GM21423 (cell line): ENCODE measurements at regions not wholly inside any gene's neighbourhood (a gene's known extent, or its start where the extent isn't known, plus 50 kb on each side); places are given as distances from the start of the nearest gene placed in this dataset.
"Not testable (repeated sequence)": the region's sequence is repeated elsewhere in the genome, so short reads cannot be mapped to it uniquely, and the experiment has no call there.

ENCODE experiments used
- ATAC-seq: cut with Tn5 transposase; IDR thresholded peaks from one replicate; pipeline ENCODE4 v1.9.1; 2021; ENCODE audit warnings: mild to moderate bottlenecking, moderate library complexity; ENCODE audit not compliant: unreplicated experiment

DNA sequence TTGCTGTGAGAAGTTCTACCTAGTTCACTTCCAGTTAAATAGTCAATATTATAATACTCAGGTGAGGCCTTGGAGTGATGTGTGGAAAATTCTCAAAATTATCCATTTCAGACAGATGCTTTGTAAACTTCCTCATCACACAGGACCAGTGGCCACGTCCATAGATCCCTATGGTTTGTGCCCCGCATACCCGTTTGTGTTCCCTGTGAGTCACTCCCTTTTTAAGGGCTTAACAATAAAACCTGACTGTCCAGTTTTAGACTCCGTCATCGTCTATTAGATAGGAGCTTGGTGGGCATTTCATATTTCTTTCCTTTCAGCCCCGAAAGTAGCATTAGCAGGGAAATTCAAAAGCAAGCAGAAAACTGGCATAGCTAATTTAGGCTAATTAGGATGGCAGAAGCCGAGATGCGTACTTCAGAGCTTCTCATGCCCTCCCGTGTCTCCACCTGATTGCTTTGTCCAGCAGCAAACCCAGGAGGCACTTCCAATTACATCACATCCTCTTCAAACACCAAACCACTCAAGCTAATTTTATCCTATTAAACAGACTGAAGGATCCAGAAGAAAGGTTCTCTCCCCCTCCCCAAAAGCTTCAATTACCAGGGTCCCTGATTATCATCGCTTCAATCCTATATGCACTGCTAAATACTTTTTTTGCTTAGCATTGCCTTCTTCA, 186.6 kb upstream of the OTX2 start:
- ATAC-seq, result no peak

DNA sequence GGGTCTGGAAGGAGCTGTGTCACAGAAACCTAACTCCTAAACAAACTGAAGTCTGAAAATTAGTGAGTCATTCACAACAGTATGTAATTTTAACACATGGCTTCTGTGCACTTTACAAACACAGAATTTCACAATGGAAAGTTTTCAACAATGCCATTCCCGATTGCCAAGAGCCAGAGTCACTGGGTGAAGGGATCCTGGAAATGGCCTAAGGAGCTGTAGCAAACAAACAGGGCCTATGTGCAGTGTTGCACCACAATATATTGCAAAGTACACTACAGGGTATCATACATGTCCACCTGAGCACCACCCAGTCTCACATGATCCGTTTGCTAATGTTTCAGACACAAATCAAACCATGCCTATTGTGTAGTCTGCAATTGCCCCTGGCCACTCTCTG, 184.7 kb upstream of the OTX2 start:
- no peak for ATAC-seq

DNA sequence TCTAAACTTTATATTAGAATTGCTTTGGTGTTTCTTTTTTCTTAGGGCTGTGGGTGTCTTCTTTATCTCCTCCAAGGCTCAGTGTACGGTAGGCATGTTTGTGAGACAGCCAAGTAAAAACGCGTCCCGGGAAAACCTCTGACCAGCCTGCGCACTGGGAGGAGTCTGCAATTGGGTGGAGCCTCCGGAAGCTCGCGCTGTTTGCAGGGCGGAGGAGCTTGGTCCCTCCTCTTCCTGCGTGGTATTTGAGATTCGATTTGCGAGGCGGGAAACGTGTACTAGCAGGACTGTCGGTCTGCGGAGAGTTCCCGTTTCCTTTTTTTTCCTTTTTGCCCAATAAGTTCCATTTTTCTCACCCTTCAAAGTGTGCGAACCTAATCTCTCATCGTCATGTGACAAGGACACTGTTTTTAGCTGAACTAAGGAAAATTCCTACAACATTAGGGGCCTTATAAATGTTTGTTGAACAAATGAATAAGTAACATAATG, 182.1 kb upstream of the OTX2 start:
- ATAC-seq, result no peak

DNA sequence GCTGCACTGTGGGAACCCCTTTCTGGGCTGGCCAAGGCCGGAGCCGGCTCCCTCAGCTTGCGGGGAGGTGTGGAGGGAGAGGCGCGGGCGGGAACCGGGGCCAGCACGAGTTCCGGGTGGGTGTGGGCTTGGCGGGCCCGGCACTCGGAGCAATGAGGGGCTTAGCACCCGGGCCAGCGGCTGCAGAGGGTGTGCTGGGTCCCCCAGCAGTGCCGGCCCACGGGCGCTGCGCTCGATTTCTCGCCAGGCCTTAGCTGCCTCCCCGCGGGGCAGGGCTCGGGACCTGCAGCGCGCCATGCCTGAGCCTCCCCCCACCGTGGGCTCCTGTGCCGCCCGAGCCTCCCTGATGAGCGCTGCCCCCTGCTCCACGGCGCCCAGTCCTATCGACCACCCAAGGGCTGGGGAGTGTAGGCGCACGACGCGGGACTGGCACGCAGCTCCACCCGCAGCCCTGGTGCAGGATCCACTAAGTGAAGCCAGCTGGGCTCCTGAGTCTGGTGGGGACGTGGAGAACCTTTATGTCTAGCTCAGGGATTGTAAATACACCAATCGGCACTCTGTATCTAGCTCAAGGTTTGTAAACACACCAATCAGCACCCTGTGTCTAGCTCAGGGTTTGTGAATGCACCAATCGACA, 180.8 kb upstream of the OTX2 start:
- ATAC-seq, result not testable (repeated sequence)

DNA sequence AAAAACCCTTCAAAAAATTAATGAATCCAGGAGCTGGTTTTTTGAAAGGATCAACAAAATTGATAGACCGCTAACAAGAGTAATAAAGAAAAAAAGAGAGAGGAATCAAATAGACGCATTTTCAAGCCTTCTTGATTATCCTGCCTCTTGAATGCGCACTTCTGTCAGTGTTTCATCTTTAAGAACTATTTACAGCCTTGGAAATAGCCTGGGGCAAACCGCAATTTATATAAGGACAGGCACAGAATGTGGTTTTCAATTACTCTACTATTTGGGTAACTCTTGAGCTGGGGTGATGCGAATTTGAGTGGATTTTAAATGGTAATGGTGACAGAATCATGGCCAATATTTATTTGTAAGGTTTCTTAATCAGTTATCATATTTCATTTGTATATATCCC, 179.1 kb upstream of the OTX2 start:
- ATAC-seq, result no peak

DNA sequence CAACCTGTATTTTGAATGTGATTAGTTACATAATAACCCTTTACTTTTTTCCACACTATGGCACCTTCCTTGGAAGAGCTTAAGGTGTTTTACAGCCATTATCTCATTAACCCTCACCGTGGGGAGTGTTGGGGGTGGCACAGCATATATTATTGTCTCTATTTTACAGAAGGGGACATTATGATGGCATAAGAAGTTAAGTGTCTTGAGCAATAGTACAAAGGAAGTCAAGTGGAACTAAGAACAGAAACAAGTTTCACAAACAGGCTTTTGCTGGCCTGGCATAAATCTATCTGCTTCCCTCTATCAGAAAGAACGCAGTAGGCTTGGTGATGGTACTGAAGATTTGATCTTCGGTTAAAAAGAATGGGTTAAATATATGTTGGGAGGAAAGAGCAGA, 169.7 kb upstream of the OTX2 start:
- ATAC-seq, result no peak

DNA sequence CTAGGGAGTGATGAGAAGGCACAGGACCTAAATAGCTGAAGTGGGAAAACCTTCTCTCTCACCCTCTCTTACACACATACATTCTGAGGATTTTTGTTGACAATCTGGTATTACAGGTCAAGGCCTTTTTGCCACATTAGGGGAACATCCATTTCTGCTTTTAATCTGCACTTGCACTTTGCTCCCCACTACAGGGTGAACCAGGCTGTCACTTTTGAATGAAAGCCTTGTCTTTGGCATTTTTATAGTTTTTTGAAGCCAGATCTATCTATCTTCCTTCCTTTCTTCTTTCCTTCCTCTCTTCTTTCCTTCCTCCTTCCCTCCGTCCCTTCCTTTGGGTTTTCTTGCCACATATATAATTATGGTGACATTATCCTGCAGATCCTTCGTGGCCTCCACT, 165.9 kb upstream of the OTX2 start:
- ATAC-seq, result no peak

DNA sequence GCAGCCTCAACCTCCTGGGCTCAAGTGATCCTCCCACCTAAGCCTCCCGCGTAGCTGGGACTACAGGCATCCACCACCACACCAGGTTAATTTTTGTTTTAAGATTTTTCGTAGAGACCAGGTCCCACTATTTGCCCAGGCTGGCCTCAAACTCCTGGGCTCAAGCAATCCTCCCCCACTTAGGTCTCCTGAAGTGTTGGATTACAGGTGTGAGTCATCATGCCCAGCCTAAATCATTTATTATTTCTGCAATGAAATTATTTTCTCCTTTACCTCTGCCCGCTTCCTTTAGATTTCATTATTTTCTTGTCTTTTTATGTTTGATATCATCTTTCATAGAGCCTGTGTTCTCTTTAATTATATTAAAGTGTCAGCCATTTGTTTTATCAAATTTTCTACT, 165.2 kb upstream of the OTX2 start:
- ATAC-seq, result no peak

DNA sequence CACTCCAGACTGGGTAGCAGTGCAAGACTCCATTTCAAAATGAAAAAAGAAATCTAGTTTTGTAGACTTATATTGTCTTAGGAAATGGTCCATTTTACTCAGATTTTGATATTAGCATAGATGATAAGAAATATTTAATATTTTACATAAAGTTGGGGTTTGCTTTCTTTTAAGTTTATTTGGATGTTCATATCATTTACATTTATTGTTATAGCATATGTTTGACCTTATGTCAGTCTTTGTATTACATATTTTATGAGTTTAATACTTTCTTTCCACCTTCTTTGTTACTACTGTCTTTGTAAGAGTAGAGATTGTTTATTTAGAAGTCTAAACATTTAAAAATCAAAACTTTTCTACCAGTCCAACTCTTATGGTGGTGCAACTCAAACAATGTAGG, 162.7 kb upstream of the OTX2 start:
- no peak for ATAC-seq

DNA sequence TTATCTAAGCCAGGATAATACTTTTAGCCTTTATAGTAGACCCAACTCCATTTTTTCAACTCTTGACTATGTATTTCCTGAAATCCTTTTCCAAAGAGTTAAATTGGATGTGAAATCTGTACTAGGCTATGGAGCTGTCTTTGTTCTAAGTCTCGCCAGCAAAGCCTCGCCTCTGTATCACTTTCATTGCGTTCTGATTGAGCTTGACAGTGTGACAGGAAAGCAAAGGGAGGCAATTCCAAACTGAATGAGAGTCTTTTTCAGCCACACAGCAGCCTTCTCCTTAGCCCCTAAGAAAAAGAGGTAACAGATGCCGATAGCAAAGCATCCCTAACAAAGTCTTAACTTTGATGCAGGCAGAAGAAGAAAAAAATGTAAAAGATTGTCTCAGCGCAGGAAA, 154.6 kb upstream of the OTX2 start:
- ATAC-seq, result no peak

DNA sequence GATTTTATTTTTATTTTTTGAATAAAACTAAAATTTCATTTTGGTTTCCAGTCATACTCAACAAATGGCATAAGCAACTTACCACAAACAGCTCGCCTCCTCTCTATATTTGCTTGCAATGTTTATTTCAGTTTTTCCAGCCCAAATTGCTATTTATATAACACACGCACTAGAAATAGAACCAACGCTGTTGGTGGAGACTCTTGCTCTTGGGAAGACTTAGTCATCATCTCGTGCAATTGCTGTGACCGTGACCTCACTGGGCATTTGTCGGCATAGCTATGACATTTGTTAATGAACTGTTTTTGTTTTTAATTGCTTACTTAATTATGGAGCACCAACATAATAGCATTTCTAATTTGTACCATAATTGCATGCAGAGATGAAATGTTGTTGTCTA, 153.1 kb upstream of the OTX2 start:
- no peak for ATAC-seq

DNA sequence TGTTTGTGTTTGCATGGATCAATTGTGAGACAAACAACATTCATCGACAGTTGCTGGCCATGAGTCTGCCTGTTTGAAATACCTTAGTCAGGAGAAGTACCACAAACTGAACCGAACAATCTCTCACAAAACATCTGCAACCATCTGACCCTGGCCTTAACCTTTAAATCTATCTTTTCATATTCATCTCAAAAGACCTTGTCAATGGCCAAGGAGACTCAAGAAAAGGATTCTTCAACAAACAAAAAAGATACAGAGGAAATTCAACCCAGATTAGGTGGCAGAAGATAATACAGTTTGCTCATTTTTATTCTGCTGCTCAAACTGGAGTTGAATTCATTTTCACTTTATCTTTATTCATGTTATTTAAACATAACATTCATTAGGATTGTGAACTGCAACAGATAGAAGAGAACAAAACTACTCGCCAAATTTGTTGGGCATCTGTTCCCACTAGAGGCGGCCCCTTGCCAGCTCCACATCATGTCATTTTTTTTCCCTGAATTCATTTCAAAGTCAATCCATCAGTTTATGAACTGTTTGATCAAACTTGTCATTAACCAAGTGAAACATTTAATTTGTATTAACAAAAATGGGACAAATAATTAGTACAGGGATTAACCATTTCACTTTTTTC, 152.3 kb upstream of the OTX2 start:
- ATAC-seq, result no peak

DNA sequence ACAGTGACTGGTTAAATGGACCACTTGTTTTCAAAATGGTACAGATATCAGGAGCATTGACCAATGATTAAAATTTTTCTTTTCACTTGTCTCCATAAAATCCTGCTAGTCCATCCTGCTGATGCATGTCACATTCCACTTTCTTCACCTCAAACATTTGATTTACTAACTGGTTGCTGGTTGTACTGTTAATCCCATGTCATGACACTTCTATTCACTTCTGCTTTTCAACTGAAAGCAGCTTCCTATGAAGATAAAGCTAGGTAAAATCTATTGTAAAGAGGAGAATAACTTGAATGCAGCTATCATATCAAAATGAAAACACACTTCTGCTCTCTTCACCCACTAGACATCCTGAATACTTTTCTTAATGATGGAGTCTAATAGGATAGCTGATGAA, 149.6 kb upstream of the OTX2 start:
- no peak for ATAC-seq

DNA sequence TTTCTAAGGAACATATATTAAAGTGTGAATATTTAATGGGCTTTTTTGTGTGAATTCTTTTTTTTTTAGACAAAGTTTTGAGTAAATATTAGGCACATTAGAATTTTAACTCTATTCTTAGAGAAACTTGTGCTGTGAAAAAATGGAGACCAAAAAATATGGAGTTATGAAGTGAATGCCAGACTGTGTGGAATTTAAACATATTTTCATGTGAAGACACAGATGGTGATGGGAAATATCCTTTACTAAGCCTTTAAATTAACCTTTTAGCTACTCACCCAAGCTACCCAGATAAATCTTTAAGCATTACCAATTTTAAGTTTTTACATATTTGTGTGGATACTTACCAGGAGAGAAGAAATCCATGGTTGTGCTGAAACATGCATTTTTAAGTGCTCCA, 148.8 kb upstream of the OTX2 start:
- no peak for ATAC-seq

DNA sequence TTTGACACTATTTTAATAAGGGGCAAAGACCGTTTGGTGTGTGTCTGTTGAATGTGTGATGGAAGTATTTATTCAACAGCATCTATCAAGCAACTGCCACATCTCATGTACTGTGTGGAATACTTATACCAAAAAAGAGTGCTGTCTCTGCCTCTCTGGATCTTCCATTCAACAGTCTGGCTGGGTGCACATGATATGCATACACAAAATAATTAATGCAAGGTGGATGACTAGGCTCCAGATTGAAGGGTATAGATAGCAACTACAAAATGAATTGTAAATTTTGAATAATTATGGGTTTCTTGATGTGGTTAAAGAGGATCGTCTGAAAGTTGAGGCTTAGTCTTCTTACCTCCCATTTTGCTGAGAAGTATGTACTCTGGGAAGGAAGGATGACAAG, 145.9 kb upstream of the OTX2 start:
- no peak for ATAC-seq

DNA sequence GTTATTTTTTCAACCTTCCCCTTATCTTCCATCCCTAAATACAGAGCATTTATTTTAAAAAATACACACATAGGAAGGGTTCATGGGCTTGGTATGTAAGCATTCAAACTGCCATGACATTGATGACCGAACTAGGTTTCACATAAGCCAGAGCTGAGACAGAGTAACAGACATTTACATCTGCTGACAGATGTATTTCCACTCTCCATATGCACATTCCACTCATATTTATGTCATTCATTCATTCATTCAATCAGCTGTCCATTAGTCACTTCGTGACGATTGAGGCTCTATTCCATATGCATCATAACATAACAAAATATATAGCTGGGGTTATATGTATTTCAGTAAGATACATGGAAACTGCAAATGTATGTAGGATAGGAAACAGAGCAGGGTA, 145.5 kb upstream of the OTX2 start:
- no peak for ATAC-seq

DNA sequence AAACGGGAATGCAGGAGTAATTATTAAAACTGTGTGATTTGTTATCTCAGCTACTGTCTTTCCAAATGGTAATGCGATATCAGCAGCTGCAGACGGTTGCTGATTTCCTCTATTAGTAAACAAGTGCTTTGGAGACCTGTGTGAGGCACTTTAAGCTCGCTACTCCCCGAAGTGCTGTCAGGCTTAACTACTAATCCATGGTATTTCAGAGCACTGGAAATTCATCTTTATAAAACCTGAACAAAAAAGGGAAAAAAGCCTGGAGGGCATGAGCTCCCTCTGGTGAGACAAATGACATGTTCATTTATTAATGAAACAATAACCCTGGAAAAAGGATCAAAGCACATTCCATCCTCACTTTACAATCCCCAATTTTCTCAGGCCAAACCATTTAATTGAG, 143.6 kb upstream of the OTX2 start:
- ATAC-seq, result no peak

DNA sequence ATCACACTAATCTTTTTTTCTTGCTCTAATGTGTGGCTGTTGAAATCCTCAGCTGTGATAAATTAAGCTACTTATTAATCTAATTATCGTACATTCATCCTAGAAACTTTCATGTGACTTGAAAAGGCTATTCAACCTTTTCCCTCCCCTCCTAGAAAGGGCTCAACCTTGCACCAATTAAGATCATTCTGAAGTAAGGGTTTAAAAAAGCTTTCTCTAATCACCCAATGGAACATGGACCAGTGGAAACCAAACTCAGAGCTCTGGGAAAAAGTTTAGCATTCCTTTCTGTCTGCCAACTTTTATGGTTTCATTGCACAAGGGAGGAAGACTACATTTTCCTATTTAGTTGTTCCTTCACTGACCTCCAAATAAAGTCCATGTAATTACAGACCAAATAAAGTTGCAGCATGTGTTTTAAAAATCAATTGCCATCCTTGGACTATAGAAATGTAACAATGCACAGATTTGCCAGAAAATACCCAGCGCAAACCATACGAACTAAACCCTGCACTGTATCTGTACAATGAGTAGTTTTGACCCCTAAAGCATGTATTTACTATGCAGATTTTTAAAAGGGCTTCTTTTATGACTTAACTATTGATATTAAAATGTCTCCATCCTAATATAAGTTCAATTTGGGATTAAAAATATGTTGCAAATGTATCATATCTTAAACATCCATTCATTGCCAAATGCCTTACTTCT, 142.6 kb upstream of the OTX2 start:
- ATAC-seq, result no peak

DNA sequence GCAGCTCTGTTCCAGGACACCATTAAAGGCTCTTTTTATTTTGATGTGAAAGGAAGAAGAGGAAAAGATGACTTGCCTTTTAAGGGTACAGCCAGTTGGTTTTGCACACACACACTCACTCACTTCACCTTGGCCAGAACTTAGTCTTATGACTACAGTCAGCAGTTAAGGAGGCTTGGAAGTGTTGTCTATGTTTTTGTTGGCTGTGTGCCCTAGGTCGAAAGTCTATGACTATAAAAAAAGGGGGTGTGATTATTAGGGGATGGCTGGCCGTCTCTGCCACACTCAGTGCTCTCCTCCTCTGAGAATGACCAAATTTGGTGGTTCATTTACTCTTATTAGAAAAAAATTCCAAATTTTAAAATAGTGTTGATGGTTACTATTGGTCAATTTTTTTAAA, 139.5 kb upstream of the OTX2 start:
- ATAC-seq, result no peak

DNA sequence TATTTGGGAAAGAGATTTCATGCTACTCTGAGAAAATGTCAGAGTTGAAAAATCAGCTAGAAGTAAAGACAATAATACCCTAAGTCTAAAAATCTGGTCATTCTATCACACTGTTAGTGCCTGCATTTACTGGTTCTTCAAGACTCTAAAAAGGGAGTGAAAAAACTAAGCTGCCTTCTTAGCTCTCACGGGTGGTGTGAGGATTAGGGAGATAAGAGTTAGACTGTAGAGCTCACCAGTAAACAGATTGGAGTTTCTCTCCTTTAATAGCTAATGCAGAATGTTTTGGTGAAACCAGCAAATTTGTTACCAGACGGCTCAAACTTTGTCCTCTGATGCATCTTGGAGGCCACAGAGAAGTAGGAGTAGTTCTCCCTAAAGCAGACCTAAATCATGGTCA, 135.0 kb upstream of the OTX2 start:
- no peak for ATAC-seq

DNA sequence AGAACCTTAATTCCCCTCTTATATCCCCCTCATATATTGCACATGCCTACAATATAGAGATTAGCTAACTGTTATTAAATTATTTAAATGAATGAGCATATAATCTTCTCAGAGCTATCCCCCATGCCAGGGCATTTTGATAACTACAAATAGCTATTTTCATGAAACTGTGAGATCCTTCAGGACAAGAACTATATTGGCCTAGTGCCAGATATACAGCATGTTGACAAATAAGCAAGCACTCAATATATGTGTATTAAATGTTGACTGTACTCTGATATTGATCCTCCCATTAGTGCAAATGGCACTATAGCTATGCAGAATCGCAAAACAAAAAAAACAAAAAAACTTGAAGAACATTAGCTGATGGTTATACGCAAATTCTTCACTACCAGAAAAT, 134.1 kb upstream of the OTX2 start:
- ATAC-seq, result no peak

DNA sequence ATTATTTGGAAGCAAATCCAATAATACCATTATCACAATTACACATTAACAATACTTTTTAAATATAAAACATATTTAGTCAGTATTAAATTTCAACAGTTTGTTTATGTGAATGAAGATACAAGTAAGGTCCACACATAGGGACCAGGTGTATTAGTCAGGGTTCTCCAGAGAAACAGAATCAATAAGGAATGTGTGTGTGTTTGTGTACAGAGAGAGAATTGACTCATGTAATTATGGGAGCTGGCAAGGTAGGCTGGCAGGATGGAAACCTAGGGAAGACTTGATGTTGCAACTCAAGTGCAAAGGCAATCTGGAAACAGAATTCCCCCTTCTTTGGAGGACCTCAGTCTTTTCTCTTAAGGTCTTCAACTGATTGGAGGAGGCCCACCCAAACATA, 123.2 kb upstream of the OTX2 start:
- ATAC-seq, result no peak
